Globus pallidus (tissue), 1 donor: ENCODE measurements at regions not wholly inside any gene's neighbourhood (a gene's known extent, or its start where the extent isn't known, plus 50 kb on each side); places are given as distances from the start of the nearest gene placed in this dataset.

Source experiments
- DNase-seq: peaks from one replicate; pipeline ENCODE4 v3.0.0-alpha.2; 2015; ENCODE audit warnings: low spot score

DNA sequence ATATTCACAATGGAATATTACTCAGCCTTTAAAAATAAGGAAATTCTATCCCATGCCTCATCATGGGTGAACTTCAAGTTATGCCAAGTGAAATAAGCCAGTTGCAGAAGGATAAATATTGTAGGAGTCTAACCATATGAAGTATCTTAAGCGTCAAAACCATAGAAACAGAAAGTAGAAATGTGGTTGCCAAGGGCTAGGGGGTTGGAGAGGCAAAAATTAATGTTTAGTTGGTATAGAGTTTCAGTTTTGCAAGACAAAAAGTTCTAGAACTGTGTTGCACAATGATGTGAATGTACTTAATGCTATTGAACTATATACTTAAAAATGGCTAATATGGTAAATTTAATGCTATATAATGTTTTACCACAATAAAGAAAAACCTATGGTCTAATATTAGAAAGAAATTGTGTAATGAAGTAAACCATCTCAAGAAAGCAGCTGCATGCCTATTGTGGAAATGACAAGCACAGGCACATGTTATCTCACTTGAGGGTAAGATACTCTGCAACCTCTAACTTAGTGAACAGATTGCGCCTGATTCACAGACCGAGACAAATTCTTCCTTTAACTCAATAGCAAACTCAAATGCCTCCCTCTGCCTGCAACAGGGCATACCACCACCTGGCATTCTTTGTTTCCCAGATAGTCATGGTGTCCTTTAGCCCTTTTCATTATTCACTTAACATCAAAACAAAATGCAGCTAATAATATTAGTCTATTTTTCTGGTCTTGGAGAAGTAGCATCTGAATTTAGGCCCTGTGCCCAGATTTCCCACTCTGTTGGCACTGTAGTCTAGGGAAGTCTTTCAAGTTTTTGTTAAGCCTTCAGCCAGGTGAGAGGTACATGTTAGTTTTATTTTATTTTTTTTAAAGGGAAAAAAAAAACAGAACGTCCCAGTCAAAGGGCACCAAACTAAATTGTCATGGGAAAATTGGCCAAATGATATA is 80.2 kb upstream of the ACP3 start:
- DNase-seq = no peak

DNA sequence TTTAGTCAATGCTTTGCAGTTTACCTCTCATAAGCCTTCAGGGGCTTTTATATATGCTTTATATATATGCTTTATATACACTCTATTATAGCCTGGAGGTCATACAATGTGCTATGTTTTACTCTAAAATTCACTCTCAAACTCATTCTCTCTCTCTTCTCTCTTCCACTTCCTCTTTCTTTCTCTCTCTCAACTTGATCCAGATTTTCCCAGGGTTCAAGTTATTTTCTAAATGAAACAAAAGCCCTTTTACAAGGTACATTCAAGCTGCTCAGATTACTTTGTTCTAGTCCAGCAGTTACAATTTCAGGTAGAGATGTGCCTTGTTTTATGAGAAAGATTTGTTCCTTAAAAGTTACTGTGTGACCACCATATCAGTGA is 79.6 kb upstream of the ACP3 start:
- DNase-seq = no peak

DNA sequence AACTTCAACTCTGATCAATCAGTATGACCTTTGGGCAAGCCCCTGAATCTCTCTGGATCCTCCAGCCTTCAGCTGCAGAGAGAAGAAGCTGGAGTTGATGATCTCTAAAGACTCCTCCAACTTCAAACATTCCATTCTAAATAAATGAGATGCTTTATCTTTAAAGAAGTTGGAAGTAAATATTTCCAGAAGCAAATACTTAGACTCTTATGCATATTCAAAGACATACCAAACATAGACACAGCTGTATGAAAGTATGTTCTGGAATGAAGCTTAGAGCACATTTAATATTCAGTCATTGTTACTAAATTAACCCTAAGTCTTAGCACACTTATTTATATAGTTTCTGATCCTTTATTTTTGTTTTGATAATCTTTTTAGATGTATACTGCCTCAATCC is 77.6 kb upstream of the ACP3 start:
- no peak for DNase-seq

DNA sequence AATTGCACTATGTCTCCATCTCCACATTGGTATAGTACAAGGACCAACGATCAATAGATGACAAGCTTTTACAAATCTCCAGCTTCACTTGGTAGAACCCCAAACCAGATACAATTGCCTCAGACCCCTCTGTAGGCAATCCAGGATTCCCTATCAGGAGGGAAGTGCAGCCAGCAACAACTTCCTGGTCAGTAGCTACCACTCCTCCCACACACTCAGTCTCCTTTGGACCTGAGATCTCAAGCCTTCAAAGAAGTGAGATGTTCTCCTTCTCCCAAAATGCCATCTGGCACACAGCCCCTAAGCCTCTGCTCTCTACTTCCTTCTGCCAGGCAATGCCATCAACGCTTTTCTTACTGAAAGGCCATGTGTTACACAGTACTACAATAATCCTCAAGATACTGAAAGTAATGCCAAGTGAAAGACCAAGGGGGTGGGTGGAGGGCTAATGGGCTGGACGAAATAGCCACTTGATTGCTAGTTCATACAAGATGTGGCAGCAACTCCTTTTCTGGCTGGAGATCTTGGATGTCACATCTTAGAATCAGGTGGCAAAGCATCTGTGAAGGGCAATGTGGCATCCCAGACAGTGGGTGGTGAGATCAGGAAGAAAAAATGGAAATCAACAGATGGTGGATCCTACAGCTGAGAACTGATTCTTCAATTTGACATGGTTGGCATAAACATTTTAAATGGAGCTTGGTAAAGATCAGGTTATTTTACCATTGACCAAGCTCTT is 75.3 kb upstream of the ACP3 start:
- DNase-seq = no peak

DNA sequence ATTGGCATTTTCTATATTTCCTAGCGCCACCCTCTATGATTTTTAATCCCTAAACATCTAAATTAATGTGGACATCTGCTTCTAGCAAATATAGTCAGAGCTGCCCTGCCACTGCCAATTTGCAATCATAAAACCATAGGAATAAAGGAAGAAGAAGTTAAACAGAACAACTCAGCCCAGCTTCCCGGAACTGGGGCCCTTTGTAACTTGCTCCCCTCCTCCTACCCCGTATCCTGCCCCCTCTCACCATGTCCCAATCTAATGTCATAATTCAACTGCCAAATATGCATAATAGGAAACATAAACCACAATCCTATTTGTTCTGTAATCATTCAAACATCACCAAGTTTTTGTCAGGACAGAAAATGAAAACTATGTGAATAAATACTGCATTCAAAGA is 74.4 kb upstream of the ACP3 start:
- no peak for DNase-seq

DNA sequence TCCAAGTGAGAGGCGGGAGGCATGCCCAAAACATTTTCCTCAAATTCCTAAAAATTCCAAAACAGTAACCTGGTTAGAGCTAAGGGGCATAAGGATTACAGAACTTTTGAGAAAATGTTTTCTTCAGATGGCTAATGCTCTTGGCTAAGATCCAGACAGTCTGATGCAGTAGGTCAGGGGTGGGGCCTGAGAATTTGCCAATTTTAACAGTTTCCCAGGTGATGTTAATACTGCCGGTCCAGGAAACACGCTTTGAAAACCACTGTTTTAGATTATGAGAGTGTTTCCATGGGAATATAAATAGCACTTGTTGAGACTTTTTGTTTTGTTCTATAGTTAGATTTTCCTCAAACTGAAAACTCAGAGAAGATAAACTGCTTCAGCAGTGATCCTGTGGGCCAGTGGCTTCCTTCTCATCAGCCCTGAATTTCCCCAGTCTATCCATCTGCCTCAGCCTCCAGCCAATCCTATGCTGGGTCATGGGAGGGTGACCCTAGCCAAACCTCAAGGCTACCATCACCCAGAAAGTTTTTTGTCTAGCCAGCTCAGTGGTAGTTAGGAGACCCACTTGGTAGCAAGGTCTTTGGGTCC is 71.6 kb upstream of the ACP3 start:
- DNase-seq = no peak

DNA sequence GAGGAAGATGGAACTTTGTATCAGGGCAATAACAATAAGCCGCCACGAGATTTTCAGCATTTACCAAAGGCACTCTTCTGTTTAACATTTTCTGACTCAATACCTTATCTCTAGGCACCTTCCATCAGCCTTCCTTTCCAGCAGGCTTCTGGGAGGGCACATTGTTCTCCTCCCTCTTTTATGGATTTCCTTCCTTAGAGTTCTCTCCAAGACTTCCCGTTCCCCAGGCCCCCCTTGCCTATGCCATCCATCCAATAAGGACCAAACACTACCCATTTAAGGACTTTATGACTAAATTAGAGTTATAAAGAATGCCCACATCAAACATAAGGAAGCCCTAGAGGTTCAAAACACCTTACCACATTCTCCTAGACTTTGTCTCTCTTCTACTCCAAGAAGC is 71.0 kb upstream of the ACP3 start:
- no peak for DNase-seq

DNA sequence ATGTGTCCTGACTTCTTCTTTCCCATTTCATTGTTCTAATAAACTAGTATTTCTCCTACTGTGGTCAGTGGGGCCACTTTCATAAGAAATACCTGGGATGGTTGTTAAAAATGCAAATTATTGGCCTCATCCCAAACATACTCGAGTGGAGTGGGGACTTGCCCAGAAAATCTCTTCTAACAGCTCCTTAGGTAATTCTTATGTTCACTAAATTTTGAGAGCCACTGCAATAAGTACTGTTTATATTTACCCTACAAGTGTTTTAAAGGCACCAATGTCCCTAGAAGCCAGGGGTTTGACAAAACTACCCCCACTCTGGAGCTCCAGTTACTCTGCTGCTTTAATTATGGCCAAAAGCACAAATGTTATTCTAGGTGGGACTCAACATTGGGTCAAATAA is 70.0 kb upstream of the ACP3 start:
- DNase-seq = no peak

DNA sequence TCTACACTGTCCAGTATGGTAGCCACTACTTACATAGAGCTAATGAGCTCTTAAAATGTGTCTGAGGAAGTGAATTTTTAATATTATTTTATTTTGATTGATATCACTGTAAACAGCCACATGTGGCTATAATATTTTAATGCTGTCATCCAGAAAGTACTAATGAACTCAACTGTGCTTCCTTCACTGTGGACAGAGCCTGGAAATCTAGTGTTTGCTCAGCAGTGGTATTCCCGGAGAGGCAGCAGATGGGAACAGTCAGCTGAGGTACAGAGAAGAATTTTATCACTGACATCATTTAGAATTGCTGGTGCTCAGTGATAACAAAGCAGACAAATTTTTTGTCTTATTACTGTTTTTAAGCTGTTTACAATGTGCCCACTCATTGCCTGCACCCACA is 68.7 kb upstream of the ACP3 start:
- no peak for DNase-seq

DNA sequence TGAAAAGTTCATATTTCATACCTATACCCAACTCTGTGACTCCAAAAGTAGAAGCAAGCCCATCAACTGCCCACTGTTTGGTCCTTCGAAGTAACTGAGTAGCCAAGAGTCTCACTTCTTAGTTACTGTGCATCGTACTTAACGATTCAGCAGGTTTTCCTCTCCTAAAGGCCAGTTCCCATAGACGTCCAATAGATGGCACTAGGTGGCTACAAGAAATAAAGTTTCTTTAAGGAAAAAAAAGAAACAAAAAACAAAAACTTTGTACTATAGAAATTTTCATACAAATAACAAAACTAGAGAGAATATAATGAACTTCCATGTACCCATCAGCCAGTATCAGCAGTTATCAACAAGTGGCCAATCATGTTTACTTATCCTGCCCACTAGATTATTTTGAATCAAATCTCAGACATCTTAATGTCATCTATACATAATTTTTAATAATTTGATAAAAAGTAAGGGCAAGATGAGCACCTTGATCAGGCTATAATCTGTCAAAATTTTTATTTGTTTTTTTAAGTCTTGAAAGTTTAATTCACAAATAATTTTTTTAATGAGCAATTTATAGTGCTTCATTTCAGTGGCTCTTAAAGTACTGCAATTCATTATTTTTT is 63.8 kb upstream of the ACP3 start:
- DNase-seq = peak; percentile 40

DNA sequence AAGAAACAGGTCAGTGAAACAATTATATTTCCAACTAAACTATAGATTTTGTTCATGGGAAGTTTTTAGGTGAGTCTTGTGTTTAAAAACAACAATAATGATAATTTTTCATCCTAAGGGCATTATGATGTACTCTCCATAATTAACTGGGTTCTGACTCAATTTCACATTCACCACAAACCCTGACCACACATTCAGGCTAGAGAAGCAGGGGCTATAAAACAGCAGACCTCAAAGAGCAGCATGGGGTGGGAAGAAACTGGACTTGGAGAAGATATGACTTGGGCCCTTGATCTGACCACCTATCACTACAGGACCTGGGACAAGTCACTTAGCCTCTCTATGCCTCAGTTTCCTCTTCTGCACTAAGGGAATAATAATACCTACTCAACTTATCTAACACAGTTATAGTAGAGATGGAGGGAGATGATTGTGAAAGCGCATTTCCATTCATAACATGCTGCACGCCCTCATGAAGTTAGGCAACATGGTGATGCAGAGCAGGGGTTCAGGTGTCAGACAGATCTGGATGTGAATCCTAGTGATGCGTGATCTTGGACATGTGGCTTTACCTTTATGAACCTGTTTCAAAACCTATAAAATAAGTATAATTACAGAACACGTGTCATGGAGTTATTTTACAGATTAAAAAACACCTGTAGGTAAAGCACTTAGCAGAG is 63.0 kb upstream of the ACP3 start:
- DNase-seq = no peak

DNA sequence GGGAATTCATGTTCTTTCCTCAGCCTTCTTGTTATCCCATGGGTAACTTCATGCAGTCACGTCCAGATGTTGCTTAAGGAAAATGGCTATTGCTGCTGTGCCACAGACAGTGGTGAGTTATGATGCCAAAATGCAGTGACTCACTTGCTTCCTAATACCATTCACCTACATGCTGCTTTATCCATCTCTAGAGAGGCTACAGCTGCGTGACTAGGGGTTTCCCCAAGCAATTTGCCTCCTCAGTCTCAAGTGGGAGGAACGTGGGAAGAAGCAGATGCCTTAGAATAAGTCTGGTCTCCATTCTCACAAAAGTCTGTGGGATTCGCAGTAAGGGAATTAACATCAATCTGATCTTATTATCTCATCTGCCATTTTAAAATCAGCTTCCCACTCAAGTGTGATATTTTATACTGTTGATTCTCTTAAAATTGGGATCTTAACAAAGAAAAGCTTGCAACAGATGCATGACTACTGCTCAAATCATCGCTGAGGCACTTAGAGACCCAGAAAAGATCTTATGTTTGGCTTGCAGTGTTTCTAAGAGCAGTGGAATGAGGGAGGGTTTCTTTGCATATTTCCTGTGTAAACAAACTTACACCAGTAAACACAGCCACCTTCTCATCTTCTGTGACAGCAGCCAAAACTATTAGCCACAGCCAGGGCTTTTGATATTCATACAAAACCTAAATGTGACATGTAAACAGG is 62.0 kb upstream of the ACP3 start:
- DNase-seq = no peak

DNA sequence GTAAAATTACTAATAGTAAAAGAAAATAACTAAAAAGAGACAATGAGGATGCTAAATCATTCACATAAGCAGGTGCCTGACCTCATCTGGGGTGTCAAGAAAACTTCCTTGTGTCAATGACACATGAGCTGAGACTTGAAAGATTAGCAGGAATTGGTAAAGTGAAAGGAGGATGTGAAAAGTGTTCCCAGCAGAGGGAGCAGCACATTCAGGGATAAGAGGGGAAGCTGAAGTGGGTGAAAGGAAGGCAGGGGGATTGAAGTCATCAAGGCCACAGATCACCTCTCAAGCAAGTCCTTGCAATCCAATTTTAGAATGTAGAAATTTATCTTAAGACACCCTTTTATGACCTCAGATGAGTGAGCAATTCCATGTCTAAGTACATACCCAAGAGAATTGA is 60.2 kb upstream of the ACP3 start:
- DNase-seq = peak; percentile 51

DNA sequence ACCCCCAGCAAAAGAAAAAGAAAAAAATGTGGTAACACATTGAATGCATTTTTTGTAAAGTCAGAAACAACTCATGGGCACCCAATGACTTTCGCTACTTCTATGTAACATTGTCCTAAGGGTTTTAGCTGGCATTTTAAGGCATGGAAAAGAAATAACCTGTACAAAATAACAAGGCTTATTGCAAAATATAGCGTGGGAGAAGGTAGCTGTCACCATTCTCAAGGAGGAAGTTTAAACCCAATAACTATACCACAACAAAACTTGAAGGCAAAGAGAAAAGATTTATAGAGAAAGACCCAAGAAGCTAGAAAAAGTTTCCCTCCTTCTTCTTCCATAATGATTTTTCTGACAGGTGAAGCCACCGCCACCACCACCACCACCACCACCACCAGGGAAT is 55.7 kb upstream of the ACP3 start:
- DNase-seq = no peak

DNA sequence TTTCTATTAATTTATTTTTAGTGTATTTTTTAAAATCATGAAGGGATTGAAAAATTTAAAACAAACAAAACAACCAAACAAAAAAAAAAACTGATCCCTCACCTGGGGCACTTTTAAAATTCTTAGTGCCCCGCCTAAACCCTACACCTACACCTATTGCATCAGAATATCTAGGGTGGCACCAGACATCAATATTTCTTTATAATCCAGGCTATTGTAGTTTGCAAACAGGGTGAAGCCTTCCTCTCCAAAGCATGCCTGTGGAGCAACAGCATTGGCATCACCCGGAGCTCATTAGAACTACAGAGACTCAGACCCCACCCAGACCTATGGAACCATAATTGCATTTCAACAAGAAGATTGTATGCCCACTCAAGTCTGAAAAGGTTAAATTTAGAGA is 54.9 kb upstream of the ACP3 start:
- no peak for DNase-seq

DNA sequence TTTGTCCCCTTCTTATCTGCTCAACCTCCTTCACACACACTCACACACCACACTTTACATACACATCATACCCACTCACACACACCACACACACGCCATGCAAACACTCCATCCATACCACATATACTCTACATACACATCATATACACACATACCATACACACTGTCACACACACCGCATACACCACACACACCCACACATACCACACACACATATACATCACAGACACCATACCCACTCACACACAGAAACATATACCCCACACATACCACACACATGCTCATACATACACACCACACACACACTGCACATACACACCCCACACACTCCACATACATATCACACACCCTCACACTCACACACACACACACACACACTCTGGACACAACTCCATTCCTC is 54.3 kb upstream of the ACP3 start:
- no peak for DNase-seq

DNA sequence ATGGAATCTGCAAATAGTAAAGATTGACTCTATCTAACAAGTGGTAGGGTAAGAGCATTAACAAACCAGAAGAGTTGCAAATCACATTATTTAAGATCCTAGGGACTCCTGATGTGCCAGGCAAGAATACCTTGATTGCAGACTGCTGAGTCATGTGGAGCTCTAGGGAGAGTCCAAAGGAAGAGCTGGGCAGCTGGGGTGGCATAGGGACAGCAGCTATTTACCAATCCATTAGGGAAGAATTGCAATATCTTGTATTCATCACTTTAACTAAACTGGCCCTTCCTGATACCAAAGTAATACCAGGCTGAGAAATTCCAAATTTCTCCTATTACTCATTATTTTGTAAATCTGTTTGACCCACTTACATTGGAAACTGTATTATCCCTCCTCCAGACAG is 52.2 kb upstream of the ACP3 start:
- no peak for DNase-seq

DNA sequence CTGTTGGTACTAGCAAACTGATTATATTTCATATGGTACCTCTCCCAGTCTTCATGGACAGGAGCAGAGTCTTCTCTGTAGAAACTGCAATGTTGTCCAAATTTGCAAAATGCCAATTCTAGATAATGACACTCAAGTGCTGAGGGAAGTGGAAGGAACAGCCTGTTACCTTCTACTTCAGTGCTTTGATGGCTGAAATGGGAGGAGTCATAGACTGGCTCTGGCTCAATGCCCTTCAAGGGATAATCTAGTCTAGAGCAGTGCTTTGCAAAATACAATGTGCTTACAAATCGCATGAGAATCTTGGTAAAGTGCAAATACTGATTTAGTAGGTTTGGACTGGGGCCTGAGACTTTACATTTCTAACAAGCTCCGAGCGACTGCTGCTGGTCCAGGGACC is 51.7 kb upstream of the ACP3 start:
- DNase-seq = no peak

DNA sequence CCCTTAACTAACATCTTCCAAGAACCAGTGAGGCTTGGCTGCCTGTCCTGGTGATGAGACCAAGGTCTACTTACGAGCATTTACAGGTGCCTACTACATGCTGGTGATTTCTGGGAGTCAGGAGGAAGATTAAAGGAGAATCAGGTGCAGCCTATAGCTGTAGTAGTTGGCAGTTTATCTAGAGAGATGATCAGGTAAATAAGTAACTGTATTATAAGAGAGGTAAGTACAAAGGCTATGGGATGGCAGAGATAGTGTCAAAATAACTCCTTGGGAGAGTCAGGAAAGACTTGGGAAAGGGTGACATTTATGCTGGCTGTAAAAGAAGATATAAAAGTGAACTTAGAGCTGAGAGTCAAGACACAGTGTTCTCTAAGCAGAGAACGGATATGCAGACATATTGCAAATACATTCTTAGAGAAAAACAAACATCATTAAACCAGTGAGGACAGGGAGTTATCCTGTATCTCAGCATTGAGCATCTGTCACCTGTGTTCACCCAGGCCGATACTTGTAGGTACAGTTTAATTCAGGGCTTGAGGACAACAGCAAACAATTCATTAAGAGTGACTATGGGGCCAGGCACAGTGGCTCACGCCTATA is 49.7 kb upstream of the ACP3 start:
- DNase-seq = no peak
